ENCODE measurements at regions not wholly inside any gene's neighbourhood (a gene's known extent, or its start where the extent isn't known, plus 50 kb on each side); places are given as distances from the start of the nearest gene placed in this dataset.

DNA sequence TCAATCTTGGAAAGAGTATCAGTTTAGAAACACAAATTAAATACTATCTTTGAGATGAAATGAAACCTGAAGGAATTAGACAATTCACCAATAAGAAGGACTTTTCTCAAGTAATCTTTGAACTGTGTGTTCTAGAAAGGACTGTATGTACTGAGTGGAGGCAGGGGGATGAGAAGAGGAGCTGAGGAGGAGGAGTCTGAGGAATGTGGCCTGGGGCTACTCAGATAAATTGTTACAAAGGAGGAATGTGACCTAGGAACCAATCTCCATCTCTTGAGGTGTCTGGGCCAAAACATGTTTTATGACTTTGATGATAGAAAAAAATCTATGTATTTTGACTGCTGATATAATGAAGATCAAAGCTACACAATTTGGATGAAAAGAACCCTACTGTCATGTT lies 124.3 kb upstream of the ANKRD55 start:
- TF ChIP-seq, protein P1, sequence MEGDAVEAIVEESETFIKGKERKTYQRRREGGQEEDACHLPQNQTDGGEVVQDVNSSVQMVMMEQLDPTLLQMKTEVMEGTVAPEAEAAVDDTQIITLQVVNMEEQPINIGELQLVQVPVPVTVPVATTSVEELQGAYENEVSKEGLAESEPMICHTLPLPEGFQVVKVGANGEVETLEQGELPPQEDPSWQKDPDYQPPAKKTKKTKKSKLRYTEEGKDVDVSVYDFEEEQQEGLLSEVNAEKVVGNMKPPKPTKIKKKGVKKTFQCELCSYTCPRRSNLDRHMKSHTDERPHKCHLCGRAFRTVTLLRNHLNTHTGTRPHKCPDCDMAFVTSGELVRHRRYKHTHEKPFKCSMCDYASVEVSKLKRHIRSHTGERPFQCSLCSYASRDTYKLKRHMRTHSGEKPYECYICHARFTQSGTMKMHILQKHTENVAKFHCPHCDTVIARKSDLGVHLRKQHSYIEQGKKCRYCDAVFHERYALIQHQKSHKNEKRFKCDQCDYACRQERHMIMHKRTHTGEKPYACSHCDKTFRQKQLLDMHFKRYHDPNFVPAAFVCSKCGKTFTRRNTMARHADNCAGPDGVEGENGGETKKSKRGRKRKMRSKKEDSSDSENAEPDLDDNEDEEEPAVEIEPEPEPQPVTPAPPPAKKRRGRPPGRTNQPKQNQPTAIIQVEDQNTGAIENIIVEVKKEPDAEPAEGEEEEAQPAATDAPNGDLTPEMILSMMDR (IDR thresholded peaks at IDR 0.05), result no peak
- no peak for TF ChIP-seq POLR2A (IDR thresholded peaks at IDR 0.05)

All from testis (tissue), 2 donors.